SHP77 treated with DMSO at 0.1 percent for 48 hours (cell line): ENCODE measurements at regions not wholly inside any gene's neighbourhood (a gene's known extent, or its start where the extent isn't known, plus 50 kb on each side); places are given as distances from the start of the nearest gene placed in this dataset.
"Not testable (repeated sequence)": the region's sequence is repeated elsewhere in the genome, so short reads cannot be mapped to it uniquely, and the experiment has no call there.

Experiments
- DNase-seq: peaks from one replicate; lab custom pipeline; 2025; lab: John Stamatoyannopoulos, UW

DNA sequence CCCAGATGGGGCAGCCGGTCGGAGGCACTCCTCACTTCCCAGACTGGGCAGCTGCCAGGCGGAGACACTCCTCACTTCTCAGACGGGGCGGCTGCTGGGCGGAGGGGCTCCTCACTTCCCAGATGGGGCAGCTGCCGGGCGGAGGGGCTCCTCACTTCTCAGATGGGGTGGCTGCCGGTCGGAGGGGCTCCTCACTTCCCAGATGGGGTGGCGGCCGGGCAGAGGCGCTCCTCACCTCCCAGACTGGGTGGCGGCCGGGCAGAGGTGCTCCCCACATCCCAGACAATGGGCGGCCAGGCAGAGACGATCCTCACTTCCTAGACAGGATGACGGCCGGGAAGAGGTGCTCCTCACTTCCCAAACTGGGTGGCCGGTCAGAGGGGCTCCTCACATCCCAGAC is 55.2 kb upstream of the DHRS4 start:
- not testable (repeated sequence) for DNase-seq

DNA sequence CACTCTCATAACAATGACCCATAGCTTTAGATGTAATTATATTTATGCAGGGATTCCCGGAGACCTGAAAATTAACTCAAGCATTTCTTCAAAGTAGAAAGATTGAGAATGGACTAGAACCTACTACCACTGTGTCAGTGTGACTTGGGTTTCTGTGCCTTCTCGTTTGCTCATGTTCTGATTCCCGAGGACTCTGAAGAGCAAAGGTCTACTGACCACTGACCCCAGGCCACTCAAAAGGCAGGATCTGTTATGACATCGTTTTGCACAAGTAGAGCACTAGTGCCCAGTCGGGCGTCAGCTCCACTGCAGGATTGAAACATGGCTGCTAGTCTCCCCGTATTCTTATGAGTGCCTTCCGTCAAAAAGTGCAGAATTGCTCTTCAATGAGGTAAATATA is 53.8 kb upstream of the DHRS4 start:
- no peak for DNase-seq

DNA sequence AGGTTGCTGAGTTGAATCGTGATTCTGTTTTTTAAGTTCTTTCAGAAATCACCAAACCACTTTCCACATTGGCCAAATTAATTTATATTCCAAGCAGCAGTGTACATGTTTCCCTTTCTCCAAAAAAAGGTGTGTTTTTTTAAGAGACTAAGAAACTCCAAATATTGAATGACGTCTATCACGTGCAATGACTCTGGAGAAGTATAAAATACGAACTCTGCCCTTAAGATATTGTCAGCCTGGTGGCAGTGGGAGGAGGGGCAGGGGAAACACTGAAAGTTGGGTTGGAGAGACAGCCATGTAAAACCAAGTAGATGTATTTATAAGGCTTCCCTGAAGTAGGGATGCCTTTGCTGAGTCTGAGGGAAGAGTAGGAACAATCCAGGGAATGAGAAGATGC is 50.1 kb upstream of the DHRS4 start:
- no peak for DNase-seq
